Suprapubic skin (tissue), 4 donors: ENCODE measurements at regions not wholly inside any gene's neighbourhood (a gene's known extent, or its start where the extent isn't known, plus 50 kb on each side); places are given as distances from the start of the nearest gene placed in this dataset.

Source experiments
- CTCF ChIP-seq, 2 donors: fragments of 200-600 bp in 1 of 2; fragments of 450-650 bp in 1 of 2; sonication (generic) in 1 of 2; IDR thresholded peaks; one replicate each; pipeline ENCODE4 v1.5.1; 2016 to 2019; ENCODE audit warnings: antibody characterized with exemption in 2 of 2, mild to moderate bottlenecking in 1 of 2, moderate library complexity in 1 of 2
- POLR2A ChIP-seq, 2 donors: fragments of 450-650 bp; IDR thresholded peaks; one replicate each; pipeline ENCODE4 v1.6.1; 2017; ENCODE audit warnings: antibody characterized with exemption in 2 of 2, mild to moderate bottlenecking in 2 of 2, moderate library complexity in 2 of 2
- POLR2AphosphoS5 ChIP-seq, 3 donors: sonication (generic); formaldehyde crosslinking; IDR thresholded peaks; one replicate each; pipeline ENCODE4 v1.6.1; 2017; ENCODE audit warnings: antibody characterized with exemption in 3 of 3

GRCh38 chr2:144213797-144214196 is 306.1 kb downstream of the ZEB2 start:
- TF ChIP-seq CTCF (IDR thresholded peaks at IDR 0.05), result no peak
- TF ChIP-seq POLR2A (IDR thresholded peaks at IDR 0.05), result no peak
- no peak for TF ChIP-seq POLR2AphosphoS5 (IDR thresholded peaks at IDR 0.05)
